OCI-LY1 (cell line): ENCODE measurements at regions not wholly inside any gene's neighbourhood (a gene's known extent, or its start where the extent isn't known, plus 50 kb on each side); places are given as distances from the start of the nearest gene placed in this dataset.

ENCODE experiments used
- H2AFZ ChIP-seq: fragments of 200-600 bp; sonication (generic), shearing (Covaris generic); 2 replicates; pipeline ENCODE4 v1.6.0; 2014; ENCODE audit warnings: antibody characterized with exemption, mild to moderate bottlenecking, low read length
- H3F3A ChIP-seq: fragments of 200-600 bp; sonication (generic), shearing (Covaris generic); 2 replicates; pipeline ENCODE4 v1.6.0; 2014; ENCODE audit warnings: mild to moderate bottlenecking, antibody characterized with exemption, low read length, moderate library complexity; ENCODE audit not compliant: insufficient read depth
- H3K27ac ChIP-seq: fragments of 200-600 bp; sonication (generic); 2 replicates; pipeline ENCODE4 v1.5.1; 2014; ENCODE audit warnings: low read length, mixed run types, mild to moderate bottlenecking, low read depth; ENCODE audit not compliant: poor library complexity, severe bottlenecking
- H3K27me3 ChIP-seq: fragments of 200-600 bp; sonication (generic); 2 replicates; pipeline ENCODE4 v1.6.0; 2014; ENCODE audit warnings: antibody characterized with exemption, mild to moderate bottlenecking, low read length, moderate library complexity; ENCODE audit not compliant: insufficient read depth
- H3K36me3 ChIP-seq: fragments of 200-600 bp; sonication (generic); 2 replicates; pipeline ENCODE4 v1.6.1; 2014; ENCODE audit warnings: mild to moderate bottlenecking, antibody characterized with exemption, low read length, moderate library complexity, mixed read lengths; ENCODE audit not compliant: insufficient read depth
- H3K4me1 ChIP-seq: fragments of 200-600 bp; sonication (generic); 2 replicates; pipeline ENCODE4 v1.5.1; 2014; ENCODE audit warnings: mild to moderate bottlenecking, low read length, moderate library complexity; ENCODE audit not compliant: insufficient read depth, severe bottlenecking
- H3K4me2 ChIP-seq: fragments of 200-600 bp; sonication (generic), shearing (Covaris generic); 2 replicates; pipeline ENCODE4 v1.6.1; 2014; ENCODE audit warnings: low read length
- H3K4me3 ChIP-seq: fragments of 200-600 bp; sonication (generic); 2 replicates; pipeline ENCODE4 v1.5.1; 2014; ENCODE audit warnings: low read length, low read depth, mild to moderate bottlenecking, mixed read lengths; ENCODE audit not compliant: poor library complexity, severe bottlenecking
- H3K79me2 ChIP-seq: fragments of 200-600 bp; shearing (Covaris generic); 2 replicates; pipeline ENCODE4 v1.6.1; 2016; ENCODE audit warnings: mixed run types, low read length, mixed read lengths; ENCODE audit not compliant: insufficient read depth
- H3K9ac ChIP-seq: fragments of 200-600 bp; sonication (generic), shearing (Covaris generic); 2 replicates; pipeline ENCODE4 v1.6.1; 2014; ENCODE audit warnings: mild to moderate bottlenecking, low read length, mixed read lengths
- H3K9me2 ChIP-seq: fragments of 200-600 bp; sonication (generic), shearing (Covaris generic); 2 replicates; pipeline ENCODE4 v1.6.1; 2014; ENCODE audit warnings: low read depth, mild to moderate bottlenecking, low read length, mixed read lengths
- H3K9me3 ChIP-seq: fragments of 200-600 bp; shearing (Covaris generic); 2 replicates; pipeline ENCODE4 v1.6.1; 2014; ENCODE audit warnings: low read length, mixed read lengths
- H4K20me1 ChIP-seq: fragments of 200-600 bp; sonication (generic), shearing (Covaris generic); 2 replicates; pipeline ENCODE4 v1.6.0; 2016; ENCODE audit warnings: mild to moderate bottlenecking, low read length; ENCODE audit not compliant: insufficient read depth
- CTCF ChIP-seq: fragments of 200-600 bp; sonication (generic), shearing (Covaris generic); IDR thresholded peaks from 2 replicates; pipeline ENCODE4 v1.5.1; 2017; ENCODE audit warnings: mild to moderate bottlenecking, antibody characterized with exemption, low read length, moderate library complexity, mixed read lengths
- EZH2 ChIP-seq: fragments of 200-600 bp; sonication (generic), shearing (Covaris generic); IDR thresholded peaks from 2 replicates; pipeline ENCODE4 v1.8.0; 2017; ENCODE audit warnings: borderline replicate concordance, mixed run types, mild to moderate bottlenecking, antibody characterized with exemption, low read length, moderate library complexity, mixed read lengths

GRCh38 chr13:81305928-81306327 is 965.0 kb upstream of the SPRY2 start:
- H3F3A ChIP-seq, result no peaks in the 10 kb centered on the region
- H3K9me3 ChIP-seq, result no peaks in the 10 kb centered on the region
- no peaks in the 10 kb centered on the region for H3K4me1 ChIP-seq
- no peak overlapping the region for H2AFZ ChIP-seq
- H3K36me3 ChIP-seq, result no peaks in the 10 kb centered on the region
- H3K9me2 ChIP-seq, result no peaks in the 10 kb centered on the region
- no peak overlapping the region for H3K4me2 ChIP-seq
- no peak for TF ChIP-seq EZH2
- no peak for TF ChIP-seq CTCF
- H3K4me3 ChIP-seq, result no peak overlapping the region
- H3K79me2 ChIP-seq, result no peaks in the 10 kb centered on the region
- no peaks in the 10 kb centered on the region for H4K20me1 ChIP-seq
- H3K9ac ChIP-seq, result no peak overlapping the region
- no peak overlapping the region for H3K27ac ChIP-seq
- no peaks in the 10 kb centered on the region for H3K27me3 ChIP-seq

GRCh38 chr13:81304121-81304659 is 963.3 kb upstream of the SPRY2 start:
- no peaks in the 10 kb centered on the region for H3F3A ChIP-seq
- H3K27ac ChIP-seq, result no peak overlapping the region
- H4K20me1 ChIP-seq, result no peaks in the 10 kb centered on the region
- no peak overlapping the region for H2AFZ ChIP-seq
- H3K9me3 ChIP-seq, result no peaks in the 10 kb centered on the region
- H3K36me3 ChIP-seq, result no peaks in the 10 kb centered on the region
- no peak overlapping the region for H3K9ac ChIP-seq
- TF ChIP-seq CTCF (no peak), EZH2 (no peak)
- no peak overlapping the region for H3K4me2 ChIP-seq
- H3K4me1 ChIP-seq, result no peaks in the 10 kb centered on the region
- no peaks in the 10 kb centered on the region for H3K9me2 ChIP-seq
- no peak overlapping the region for H3K4me3 ChIP-seq
- no peaks in the 10 kb centered on the region; the same call in 1 of the 2 replicates for H3K79me2 ChIP-seq
- H3K27me3 ChIP-seq, result no peaks in the 10 kb centered on the region

- Histone ChIP-seq H3F3A (no peaks in the 10 kb centered on the region), H3K27me3 (no peaks in the 10 kb centered on the region), H3K4me2 (no peak overlapping the region), H3K9me3 (no peaks in the 10 kb centered on the region), H3K79me2 (no peaks in the 10 kb centered on the region; the same call in 1 of the 2 replicates), H3K36me3 (no peaks in the 10 kb centered on the region), H4K20me1 (no peaks in the 10 kb centered on the region), H3K4me1 (no peaks in the 10 kb centered on the region), H3K9ac (no peak overlapping the region), H3K27ac (no peak overlapping the region), H2AFZ (no peak overlapping the region), H3K9me2 (no peaks in the 10 kb centered on the region), H3K4me3 (no peak overlapping the region)
- TF ChIP-seq CTCF (no peak), EZH2 (no peak)
Measured at GRCh38 chr13:81302677-81303076, 961.8 kb upstream of the SPRY2 start.
